Caco-2 (cell line): ENCODE measurements at regions not wholly inside any gene's neighbourhood (a gene's known extent, or its start where the extent isn't known, plus 50 kb on each side); places are given as distances from the start of the nearest gene placed in this dataset.

Experiments
- BruUV-seq: library from RNA; stranded (reverse); fragments of 400-500 nt; replicated peaks from 2 replicates; lab custom pipeline; 2021; lab: Mats Ljungman, UMichigan
- CTCF ChIA-PET: fragments of 300-600 bp; sonication (Branson Sonifier 250); formaldehyde crosslinking; loops from one replicate; lab custom pipeline; 2022; ENCODE audit warnings: antibody characterized with exemption; lab: Charles Lee
- POLR2A ChIA-PET: fragments of 300-600 bp; sonication (Branson Sonifier 250); formaldehyde crosslinking; loops from one replicate; lab custom pipeline; 2022; ENCODE audit warnings: antibody characterized with exemption; lab: Charles Lee
- DNase-seq, 2 experiments: peaks; one replicate each; pipeline versions ENCODE4 v3.0.0 to v3.0.0-alpha.2; 2020 to 2022
- H3K27me3 ChIP-seq: replicated peaks from 2 replicates; pipeline ENCODE4 v1.6.0; 2011; ENCODE audit warnings: low read length; ENCODE audit not compliant: control insufficient read depth, insufficient read depth
- H3K36me3 ChIP-seq: 2 replicates; pipeline ENCODE4 v1.5.1; 2011; ENCODE audit warnings: low read length; ENCODE audit not compliant: control insufficient read depth, insufficient read depth
- H3K4me1 ChIP-seq: fragments of 250-450 bp; sonication (Bioruptor Pico); 2 replicates; pipeline ENCODE4 v1.5.1; 2020; ENCODE audit warnings: mild to moderate bottlenecking
- H3K4me3 ChIP-seq: 2 replicates; pipeline ENCODE4 v1.5.1; 2011; ENCODE audit warnings: low read depth, mild to moderate bottlenecking, control low read depth, low read length
- H3K9me3 ChIP-seq: fragments of 250-450 bp; sonication (Bioruptor Pico); 2 replicates; pipeline ENCODE4 v1.5.1; 2020; ENCODE audit warnings: mild to moderate bottlenecking, moderate library complexity
- H3K27ac Mint-ChIP-seq: one replicate; pipeline ENCODE4 v1.8.0; 2022; ENCODE audit warnings: mixed read lengths; ENCODE audit not compliant: unreplicated experiment
- H3K27me3 Mint-ChIP-seq: one replicate; pipeline ENCODE4 v1.8.0; 2022; ENCODE audit warnings: mixed read lengths; ENCODE audit not compliant: insufficient read depth, unreplicated experiment
- H3K36me3 Mint-ChIP-seq: one replicate; pipeline ENCODE4 v1.8.0; 2022; ENCODE audit warnings: mild to moderate bottlenecking, mixed read lengths; ENCODE audit not compliant: insufficient read depth, unreplicated experiment
- H3K4me1 Mint-ChIP-seq: one replicate; pipeline ENCODE4 v1.8.0; 2022; ENCODE audit warnings: low read depth, mixed read lengths; ENCODE audit not compliant: unreplicated experiment
- H3K4me3 Mint-ChIP-seq: one replicate; pipeline ENCODE4 v1.8.0; 2022; ENCODE audit warnings: mild to moderate bottlenecking, moderate library complexity, mixed read lengths; ENCODE audit not compliant: unreplicated experiment
- H3K9me3 Mint-ChIP-seq: one replicate; pipeline ENCODE4 v1.8.0; 2022; ENCODE audit warnings: mixed read lengths; ENCODE audit not compliant: unreplicated experiment
- intact Hi-C: fragments of 100-400 bp; cut with micrococcal nuclease; formaldehyde crosslinking; loops from one replicate; pipeline ENCODE4 v1.10.0; 2022; ENCODE audit not compliant: unreplicated experiment
- TF ChIP-seq, protein P1 (sequence below), 2 experiments: fragments of 200-600 bp in 1 of 2; IDR thresholded peaks; 1 replicate in 1 of 2; 2 replicates in 1 of 2; pipeline versions ENCODE4 v1.5.1 to v1.8.0; 2011 to 2022; ENCODE audit warnings: antibody characterized with exemption in 1 of 2, control low read depth in 1 of 2, inconsistent platforms in 1 of 2, low read depth in 1 of 2, low read length in 1 of 2, mild to moderate bottlenecking in 1 of 2, moderate library complexity in 1 of 2; ENCODE audit not compliant: insufficient read depth in 1 of 2, severe bottlenecking in 1 of 2, unreplicated experiment in 1 of 2

DNA sequence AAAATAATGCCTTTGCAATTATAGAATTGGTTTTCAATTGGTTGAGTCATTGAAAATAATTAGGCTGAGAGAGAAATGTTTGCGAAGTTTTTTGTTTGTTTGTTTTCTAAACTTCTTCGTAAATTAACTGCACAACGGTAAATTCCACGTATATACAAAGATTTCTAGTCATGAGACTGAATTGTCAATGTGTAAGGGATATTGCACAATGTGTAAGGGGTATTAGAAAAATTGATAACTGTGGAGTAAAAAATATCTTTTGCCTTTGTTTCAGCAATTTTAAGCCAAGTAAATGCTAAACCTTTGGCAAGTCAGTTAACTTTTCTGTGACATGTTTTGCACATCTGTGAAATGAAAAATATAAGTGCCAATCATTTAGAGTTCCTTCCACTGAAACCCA lies 606.0 kb downstream of the TMEM182 start:
- Histone ChIP-seq H3K36me3 (no peaks in the 10 kb centered on the region), H3K9me3 (no peaks in the 10 kb centered on the region), H3K27me3 (no peaks in the 10 kb centered on the region), H3K4me3 (no peak overlapping the region), H3K4me1 (no peaks in the 10 kb centered on the region)
- Mint-ChIP-seq H3K4me3 (no peak overlapping the region), H3K36me3 (no peaks in the 10 kb centered on the region), H3K4me1 (no peaks in the 10 kb centered on the region), H3K27ac (no peak overlapping the region), H3K27me3 (peaks cover 5% of the 10 kb centered on the region), H3K9me3 (no peaks in the 10 kb centered on the region)
- intact Hi-C loops = no loop called here
- CTCF ChIA-PET = no interaction called here
- TF ChIP-seq, protein P1, sequence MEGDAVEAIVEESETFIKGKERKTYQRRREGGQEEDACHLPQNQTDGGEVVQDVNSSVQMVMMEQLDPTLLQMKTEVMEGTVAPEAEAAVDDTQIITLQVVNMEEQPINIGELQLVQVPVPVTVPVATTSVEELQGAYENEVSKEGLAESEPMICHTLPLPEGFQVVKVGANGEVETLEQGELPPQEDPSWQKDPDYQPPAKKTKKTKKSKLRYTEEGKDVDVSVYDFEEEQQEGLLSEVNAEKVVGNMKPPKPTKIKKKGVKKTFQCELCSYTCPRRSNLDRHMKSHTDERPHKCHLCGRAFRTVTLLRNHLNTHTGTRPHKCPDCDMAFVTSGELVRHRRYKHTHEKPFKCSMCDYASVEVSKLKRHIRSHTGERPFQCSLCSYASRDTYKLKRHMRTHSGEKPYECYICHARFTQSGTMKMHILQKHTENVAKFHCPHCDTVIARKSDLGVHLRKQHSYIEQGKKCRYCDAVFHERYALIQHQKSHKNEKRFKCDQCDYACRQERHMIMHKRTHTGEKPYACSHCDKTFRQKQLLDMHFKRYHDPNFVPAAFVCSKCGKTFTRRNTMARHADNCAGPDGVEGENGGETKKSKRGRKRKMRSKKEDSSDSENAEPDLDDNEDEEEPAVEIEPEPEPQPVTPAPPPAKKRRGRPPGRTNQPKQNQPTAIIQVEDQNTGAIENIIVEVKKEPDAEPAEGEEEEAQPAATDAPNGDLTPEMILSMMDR (IDR thresholded peaks at IDR 0.05; ENCODE audit: insufficient read depth in 1 of 2, low read depth in 1 of 2, low read length in 1 of 2, severe bottlenecking in 1 of 2, unreplicated experiment in 1 of 2) = no peak
- POLR2A ChIA-PET = no interaction called here
- no peak for DNase-seq
- BruUV-seq = no TSS peak

DNA sequence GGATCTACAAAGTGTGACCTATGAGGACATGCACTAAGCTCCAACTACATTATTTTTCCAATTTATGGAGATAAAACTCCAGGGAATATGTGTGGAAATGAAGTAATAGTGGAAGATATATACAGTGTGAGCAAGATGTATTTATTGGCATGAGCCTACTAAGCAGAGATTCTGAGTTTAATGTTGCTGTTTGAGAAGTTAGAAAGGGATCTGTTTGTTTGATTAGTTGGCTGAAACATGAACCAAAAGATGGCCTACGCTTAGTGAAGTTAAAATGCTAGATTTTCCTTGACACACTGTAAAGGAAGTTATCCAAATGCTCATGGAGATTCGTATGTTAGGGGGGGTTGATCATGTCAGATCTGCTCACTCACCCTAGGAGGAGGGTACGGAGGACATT lies 621.7 kb downstream of the TMEM182 start:
- H3K4me1 Mint-ChIP-seq = no peaks in the 10 kb centered on the region
- H3K27me3 Mint-ChIP-seq = no peaks in the 10 kb centered on the region
- no peak for DNase-seq
- no peak overlapping the region for H3K27ac Mint-ChIP-seq
- H3K36me3 Mint-ChIP-seq = no peaks in the 10 kb centered on the region
- H3K36me3 ChIP-seq = no peaks in the 10 kb centered on the region
- TF ChIP-seq, protein P1 (IDR thresholded peaks at IDR 0.05; ENCODE audit: insufficient read depth in 1 of 2, low read depth in 1 of 2, low read length in 1 of 2, severe bottlenecking in 1 of 2, unreplicated experiment in 1 of 2) = no peak
- H3K27me3 ChIP-seq = no peaks in the 10 kb centered on the region
- intact Hi-C loops = no loop called here
- H3K4me3 Mint-ChIP-seq = no peak overlapping the region
- no peak overlapping the region for H3K4me3 ChIP-seq
- CTCF ChIA-PET = no interaction called here
- no peaks in the 10 kb centered on the region for H3K9me3 ChIP-seq
- peaks cover 1% of the 10 kb centered on the region for H3K9me3 Mint-ChIP-seq
- BruUV-seq = no TSS peak
- H3K4me1 ChIP-seq = no peaks in the 10 kb centered on the region
- POLR2A ChIA-PET = no interaction called here

DNA sequence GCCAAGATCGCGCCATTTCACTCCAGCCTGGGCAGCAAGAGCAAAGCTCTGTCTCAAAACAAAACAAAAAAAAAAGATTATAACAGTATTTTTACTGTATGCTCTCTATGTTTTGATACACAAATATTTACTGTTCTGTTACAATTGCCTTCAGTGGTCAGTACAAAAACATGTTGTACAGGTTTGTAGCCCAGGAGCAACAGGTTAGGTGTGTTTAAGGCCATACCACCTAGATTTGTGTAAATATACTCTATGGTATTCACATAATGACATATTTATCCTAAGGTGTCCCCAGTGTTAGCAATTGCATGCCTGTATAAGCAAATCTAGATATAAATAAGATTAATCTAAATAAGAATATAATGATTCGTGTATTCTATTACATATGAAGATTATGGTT lies 625.0 kb downstream of the TMEM182 start:
- Histone ChIP-seq H3K4me3 (no peak overlapping the region), H3K27me3 (no peaks in the 10 kb centered on the region), H3K9me3 (no peaks in the 10 kb centered on the region), H3K36me3 (no peaks in the 10 kb centered on the region), H3K4me1 (no peaks in the 10 kb centered on the region)
- POLR2A ChIA-PET = no interaction called here
- Mint-ChIP-seq H3K27me3 (no peaks in the 10 kb centered on the region), H3K27ac (no peak overlapping the region), H3K36me3 (no peaks in the 10 kb centered on the region), H3K4me1 (no peaks in the 10 kb centered on the region), H3K9me3 (no peaks in the 10 kb centered on the region), H3K4me3 (no peak overlapping the region)
- TF ChIP-seq, protein P1 (IDR thresholded peaks at IDR 0.05; ENCODE audit: insufficient read depth in 1 of 2, low read depth in 1 of 2, low read length in 1 of 2, severe bottlenecking in 1 of 2, unreplicated experiment in 1 of 2) = no peak
- intact Hi-C loops = no loop called here
- DNase-seq = no peak
- CTCF ChIA-PET = no interaction called here
- BruUV-seq = no TSS peak
